Anterior cingulate cortex (tissue), 58 donors: ENCODE measurements at regions not wholly inside any gene's neighbourhood (a gene's known extent, or its start where the extent isn't known, plus 50 kb on each side); places are given as distances from the start of the nearest gene placed in this dataset.
A peak's percentile ranks its signal among the peaks of the same experiment; 100 is the strongest.

Experiments
- DNase-seq, 58 donors: peaks; one replicate each; lab custom pipeline; 2025; lab: John Stamatoyannopoulos, UW

DNA sequence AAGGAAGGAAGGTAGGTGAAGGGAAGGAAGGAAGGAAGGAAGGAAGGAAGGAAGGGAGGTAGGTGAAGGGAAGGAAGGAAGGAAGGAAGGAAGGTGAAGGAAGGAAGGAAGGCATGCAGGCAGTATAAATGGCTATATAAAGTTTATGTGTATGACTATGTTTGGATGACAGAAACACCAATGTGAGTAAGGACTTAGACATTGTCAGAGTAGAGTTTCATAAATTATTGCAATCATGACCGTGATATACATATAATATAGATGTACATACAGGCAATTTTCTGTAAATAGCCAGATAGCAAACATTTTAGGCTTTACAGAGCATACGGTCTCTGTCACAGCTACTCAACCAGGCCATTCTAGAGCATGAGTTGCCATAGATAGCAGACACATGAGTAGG is 133.8 kb upstream of the AKR1E2 start:
- DNase-seq = no peak

GRCh38 chr10:4691776-4692175 is 134.2 kb upstream of the AKR1E2 start:
- DNase-seq = no peak

DNA sequence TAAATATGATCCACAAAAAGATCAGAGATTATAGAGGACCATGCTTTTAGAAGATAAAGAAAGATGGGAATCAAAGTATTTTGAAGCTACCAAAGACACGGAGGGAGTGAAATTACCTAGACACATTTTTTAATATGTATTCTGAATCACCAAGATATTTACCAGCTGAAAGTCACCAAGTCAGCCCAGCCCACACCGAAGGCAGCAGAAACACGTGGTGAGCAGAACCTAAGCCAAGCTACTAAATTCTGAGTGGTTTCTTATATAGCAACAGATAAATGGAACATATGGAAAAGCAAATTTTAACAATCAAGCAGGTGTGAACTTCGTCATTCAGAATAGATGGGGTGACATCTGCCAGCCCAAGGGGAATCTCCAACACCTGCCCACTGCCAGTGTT is 134.7 kb upstream of the AKR1E2 start:
- DNase-seq = no peak

DNA sequence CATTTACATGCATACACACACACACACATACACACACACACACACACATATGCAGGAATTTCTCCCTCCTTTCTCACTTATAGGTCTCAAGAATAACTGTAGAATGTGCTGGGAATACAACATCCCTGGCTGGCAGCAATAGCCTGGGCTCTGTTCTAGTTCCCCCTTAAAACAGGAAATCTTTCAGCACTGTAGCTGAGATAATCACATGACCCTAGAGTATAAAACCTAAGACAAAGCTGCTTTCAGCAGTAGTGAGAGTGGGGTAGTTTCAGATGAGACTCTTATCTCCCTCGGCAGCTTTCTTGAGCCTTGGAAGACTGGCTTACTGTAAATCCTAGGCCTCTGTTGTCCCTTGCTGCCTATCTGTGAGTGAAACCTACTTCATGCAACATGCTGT is 137.4 kb upstream of the AKR1E2 start:
- DNase-seq = peak in 2 of 58 donors; percentile 6 to 27

DNA sequence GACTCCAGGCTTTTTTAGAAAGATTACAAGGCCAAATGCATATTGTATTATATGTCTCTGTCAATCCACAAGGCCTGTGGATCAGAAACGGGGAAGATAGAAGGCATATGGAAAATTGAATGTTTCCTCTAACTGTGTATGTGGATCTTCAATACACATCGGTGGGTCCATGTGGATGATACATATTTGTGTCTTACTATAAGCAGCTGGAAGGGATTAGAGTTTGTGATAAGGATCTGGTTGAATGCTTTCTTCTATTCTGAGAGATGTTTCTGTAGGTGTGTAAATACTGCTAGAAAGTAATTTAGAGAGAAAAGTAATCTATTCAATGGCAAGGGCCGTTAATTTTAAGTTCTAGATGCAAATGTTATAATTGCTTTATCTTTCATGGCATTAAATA is 137.8 kb upstream of the AKR1E2 start:
- DNase-seq = no peak

GRCh38 chr10:4687397-4687796 is 138.6 kb upstream of the AKR1E2 start:
- no peak for DNase-seq

DNA sequence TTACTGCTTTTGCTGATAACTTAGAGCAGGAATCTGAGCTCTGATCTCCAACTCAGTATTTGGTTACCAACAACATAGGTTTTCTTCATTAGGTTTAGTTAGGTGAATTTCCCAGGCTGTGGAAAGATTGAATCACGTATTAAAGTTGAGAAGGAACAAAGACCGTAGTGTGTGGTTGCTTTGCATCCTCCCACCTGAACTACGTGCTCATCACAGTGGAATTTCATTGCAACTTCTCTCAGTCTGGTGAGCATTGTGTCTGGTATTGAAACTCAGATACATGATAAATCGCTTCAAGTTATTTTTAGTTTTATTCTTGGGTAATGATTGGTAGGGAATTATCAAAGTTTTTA is 139.4 kb upstream of the AKR1E2 start:
- no peak for DNase-seq

DNA sequence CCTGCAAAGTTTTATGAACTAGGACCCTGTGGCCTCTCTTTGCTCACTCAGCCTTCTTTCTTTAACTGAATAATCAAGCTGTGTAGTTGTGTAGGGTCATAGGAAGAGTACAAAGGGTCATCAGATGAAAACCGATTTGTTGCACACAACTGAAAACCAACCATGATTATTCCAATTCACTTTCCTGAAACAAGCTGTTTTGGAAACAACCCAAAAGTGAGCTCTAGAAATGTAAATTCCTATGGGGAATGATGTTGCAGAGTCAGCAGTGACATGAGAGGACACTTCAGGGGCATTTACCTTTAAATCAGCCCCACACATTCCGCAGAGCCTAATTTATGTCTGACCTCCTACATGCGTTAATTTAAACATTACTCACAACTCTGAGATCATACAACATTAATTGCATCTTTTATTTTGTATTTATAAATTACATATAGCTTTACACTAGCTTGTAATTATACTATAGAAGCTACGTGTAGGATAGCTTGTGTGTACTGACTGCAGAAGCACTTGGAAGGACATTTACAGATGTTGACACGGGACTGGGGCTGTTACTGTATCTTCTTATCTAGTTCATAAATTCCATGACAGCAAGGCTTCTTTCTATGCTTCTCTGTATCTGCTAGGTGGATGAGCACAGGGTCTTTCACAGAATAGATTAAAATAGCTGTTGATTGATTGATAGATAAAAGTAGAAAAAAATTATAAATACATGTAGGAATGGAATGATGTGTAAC is 139.9 kb upstream of the AKR1E2 start:
- no peak for DNase-seq

DNA sequence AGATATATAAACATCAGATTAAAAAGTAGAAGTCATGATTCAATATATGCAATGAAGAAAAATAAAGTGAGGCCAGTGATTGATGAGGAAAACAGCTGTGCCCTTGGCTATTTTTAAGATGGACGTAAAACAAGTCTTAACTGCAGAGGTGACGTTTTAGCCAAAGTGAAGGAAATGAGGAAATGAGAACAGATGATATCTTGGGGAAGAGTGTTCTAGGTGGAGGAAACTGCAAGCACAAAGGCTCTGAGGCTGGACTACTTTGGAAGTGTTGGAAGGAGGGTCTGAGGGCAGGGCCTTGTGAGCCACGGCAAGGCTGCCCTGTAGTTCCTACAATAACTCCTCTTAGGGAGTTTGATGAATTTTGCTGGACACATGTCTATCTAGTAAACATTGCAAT is 140.5 kb upstream of the AKR1E2 start:
- no peak for DNase-seq

- DNase-seq = no peak
Measured at GRCh38 chr10:4684434-4684833, 141.6 kb upstream of the AKR1E2 start.

DNA sequence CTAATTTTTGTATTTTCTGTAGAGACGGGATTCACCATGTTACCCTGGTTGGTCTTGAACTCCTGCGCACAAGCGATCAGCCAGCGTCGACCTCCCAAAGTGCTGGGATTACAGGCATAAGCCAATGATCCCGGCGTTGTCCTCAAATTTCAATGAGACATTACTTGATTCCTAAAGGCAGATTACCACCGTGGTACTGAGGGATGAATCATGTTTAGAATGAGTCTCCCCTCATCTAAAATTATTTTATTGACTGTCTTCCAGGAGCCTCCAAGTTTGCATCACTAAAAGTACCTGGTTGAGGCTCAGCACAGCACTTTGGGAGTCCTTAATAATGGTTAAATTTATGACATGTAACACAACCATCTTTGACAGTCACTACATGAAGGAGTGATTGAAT is 142.2 kb upstream of the AKR1E2 start:
- DNase-seq = no peak

DNA sequence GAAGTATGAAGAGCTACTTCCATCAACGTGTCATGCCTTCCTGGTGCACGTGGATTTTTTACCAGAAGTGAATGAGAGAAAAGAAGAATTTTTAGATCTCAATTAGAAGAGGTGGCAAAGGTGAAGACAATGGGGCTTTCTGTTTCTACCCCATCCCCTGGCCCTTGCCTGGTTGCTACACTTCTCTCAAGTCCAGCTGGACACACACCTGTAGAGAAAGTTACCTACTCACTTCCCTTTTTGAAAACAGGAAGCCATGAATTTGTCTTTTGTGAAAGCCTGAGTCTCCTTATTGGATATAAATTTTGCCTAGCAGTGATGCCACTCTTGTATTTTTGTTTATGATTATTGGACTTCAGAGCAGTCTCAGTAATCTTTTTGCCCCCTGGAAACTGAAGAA is 142.9 kb upstream of the AKR1E2 start:
- no peak for DNase-seq

DNA sequence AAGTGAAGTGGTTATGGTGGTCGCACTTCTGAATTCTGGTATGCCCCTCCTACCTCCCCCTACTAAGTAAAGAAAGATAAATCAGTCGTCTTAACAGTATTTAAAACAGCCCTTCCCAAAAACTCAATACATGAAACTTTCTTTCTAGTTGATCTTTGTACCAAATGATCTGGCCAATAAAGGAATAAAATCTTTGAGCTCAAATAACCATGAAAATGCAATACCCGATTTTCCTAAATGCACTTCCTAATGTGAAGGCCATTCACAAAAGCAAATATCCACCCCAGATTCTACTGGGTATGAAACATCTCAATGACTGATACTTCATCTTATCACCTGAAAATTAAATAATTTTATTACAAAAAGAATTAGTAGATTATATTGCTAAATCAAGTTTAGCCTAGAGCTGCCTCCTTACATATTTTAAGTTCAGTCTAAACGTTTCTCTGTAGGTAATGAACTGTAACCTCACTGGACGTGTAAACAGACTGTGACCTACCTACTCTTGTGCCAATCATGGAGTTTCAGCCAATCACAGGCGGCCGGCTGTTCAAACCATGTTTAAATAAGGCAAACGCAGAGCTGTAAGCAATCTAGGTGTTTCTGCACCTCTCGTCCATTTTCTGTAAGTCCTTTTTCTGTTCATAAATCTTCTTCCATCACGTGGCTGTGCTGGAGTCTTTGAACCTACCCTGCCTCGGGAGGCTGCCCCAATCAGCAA is 146.9 kb upstream of the AKR1E2 start:
- DNase-seq = no peak

GRCh38 chr10:4678023-4678950 is 147.7 kb upstream of the AKR1E2 start:
- no peak for DNase-seq

DNA sequence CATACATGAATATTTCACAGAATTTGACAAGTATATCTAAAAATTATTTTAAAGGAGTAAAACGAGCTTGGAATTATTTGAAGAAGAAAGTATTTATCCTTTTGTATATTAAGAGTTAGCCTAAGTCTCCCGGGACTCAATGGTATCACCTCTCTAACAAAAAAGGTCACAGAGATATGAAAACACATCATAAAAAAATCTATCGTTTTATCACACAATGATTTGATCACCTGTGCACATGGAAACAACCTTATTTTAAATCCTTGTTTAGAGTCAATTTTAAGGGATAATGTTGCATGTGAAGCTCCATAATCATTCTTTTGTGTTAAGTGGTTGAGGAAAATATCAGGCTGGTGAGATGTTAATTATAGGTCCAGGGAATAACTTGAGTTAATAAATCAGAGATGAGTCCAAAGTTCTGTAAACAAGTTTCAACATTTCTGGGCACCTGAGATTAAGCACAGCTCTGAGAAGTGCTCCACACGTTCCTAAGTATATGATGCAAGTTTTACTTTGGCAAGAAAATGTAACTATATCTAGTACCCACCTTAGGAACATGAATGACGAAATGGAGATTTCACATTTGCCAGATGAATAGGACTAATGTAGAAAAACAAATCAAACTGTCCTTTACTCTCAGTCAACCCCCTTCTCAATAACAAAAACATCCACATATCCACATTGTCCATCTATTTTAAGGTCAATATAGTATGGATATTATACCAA is 148.5 kb upstream of the AKR1E2 start:
- no peak for DNase-seq

- no peak for DNase-seq
Measured at GRCh38 chr10:4676566-4676965, 149.4 kb upstream of the AKR1E2 start.

GRCh38 chr10:4675808-4676207 is 150.2 kb upstream of the AKR1E2 start:
- DNase-seq = no peak

GRCh38 chr10:4673279-4674040 is 152.5 kb upstream of the AKR1E2 start:
- DNase-seq = no peak

DNA sequence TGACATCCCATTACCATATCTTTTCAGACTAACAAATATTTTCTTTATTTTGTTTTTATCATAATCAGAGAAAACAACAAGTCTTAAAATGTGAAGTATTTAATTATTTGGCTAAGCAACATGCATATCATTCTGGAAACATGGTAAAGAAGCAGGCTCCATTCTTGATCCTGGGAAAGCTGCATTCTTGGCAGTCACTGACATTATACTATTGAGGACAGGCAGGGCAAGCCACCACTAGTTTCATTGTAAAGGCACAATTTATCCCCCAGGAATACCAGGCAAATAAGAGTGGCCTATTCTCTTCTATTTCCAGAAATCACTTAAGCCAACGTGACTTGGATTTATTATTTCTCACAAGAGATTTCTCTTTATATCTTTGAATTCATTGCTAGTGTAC is 153.8 kb upstream of the AKR1E2 start:
- DNase-seq = no peak
